GM21390 (cell line): ENCODE measurements at regions not wholly inside any gene's neighbourhood (a gene's known extent, or its start where the extent isn't known, plus 50 kb on each side); places are given as distances from the start of the nearest gene placed in this dataset.

Source experiments
- ATAC-seq: cut with Tn5 transposase; IDR thresholded peaks from one replicate; pipeline ENCODE4 v1.9.1; 2021; ENCODE audit not compliant: unreplicated experiment

- no peak for ATAC-seq
Observed at GRCh38 chr13:107289540-107289939, 721.6 kb upstream of the ARGLU1 start.

DNA sequence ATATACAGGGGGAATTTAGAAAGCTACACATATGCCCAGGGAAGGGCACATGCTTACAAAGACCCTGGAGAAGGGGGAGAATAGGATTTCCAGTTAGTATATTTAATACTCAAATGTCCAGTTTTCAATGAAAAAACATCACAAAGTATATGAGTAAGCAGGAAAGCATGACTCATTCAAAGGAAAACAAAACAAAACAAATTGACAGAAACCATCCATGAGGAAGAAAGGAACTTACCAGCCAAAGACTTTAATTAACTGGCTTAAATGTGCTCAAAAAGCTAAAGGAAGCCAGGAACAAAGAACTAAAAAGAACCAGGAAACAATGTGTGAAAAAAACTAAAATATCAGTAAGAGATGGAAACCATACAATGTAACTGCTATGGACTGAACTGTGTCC is 716.2 kb upstream of the ARGLU1 start:
- ATAC-seq = no peak

DNA sequence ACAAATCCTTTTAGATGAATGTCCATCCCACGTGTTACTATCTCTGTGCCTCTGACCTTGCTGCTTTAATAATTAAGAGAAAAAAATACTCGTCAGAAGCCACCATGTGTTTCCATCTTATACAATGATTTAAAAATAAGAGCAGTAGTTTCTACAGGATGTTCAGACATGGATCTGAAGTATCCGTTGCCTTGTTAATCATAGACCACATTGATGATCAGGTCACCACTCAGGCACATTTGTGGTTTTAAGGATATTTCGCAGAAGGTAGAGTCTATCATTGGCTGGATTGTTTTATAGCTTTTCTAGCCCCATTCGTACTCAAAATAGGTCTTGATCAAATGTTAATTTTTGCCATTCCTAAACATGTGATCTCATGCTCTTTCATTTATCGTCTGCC is 710.0 kb upstream of the ARGLU1 start:
- ATAC-seq = no peak

DNA sequence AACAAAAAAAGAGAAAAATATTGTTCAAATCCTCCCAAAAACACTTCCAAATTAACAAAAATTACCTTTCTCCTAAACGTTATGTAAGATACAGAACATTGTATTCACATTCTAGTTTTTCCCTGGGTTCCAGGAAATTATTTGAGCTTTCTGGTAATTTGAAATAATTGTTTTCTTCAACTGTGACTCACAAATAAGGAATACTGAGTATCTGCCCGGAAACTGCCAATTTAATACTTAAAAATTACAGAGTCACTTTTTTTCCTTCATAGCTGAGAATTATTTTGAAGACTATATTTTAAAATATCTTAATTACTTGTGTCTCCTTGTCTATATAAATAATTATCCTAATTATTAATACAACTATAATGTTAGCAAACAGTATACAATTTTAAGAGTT is 709.0 kb upstream of the ARGLU1 start:
- no peak for ATAC-seq

DNA sequence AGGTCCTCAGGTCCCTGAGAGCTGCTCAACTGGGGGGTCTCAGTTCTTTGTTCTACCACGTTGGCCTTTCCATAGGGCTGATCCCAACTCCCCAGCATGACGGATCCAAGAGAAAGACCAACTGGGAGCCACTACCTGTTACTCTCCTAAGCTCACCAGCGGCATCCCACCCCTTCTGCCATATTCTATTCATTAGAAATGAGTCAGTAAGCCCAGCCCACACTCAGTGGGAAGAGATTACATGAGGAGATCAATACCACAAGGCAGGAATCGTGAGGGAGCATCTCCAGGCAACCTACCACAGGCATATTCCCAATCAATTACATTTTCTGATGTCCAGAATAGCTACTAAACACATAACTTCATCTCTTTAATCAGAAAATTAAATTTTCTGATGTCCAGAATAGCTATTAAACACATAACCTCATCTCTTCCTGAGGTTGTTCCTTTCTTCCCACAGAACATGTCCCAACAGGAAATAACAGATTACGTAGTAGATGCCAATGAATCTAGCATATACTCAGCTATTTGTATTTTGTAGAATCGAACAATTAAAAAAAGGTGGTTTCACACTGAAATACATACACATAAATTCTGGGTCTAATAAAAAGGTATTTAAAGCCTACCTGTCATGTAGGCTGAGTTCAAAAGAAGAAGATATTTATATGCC is 708.1 kb upstream of the ARGLU1 start:
- no peak for ATAC-seq

GRCh38 chr13:107275312-107275711 is 707.4 kb upstream of the ARGLU1 start:
- no peak for ATAC-seq

GRCh38 chr13:107271227-107271626 is 703.3 kb upstream of the ARGLU1 start:
- ATAC-seq = no peak

DNA sequence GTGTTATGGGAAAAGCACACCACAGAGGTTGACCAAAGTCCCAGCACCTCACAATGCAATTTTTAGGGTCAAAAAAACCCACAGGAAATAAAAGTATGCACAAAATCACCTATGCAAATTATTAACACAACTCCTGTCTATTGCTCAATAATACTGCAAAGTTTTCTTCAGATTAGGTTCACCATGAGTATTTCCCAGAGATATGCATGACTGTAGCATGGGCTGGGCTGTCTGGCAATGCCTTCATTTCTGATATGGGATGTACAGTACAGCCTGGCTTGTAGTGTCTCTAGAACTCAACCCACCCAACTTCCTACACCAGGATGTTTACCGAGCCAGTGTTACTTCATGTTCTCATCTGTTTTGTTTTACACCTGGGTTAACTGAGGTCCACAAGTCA is 698.7 kb upstream of the ARGLU1 start:
- no peak for ATAC-seq

- ATAC-seq = no peak
Observed at GRCh38 chr13:107258599-107259187, 690.8 kb upstream of the ARGLU1 start.

GRCh38 chr13:107254392-107254791 is 686.5 kb upstream of the ARGLU1 start:
- ATAC-seq = no peak

- ATAC-seq = no peak
Observed at GRCh38 chr13:107252428-107252827, 684.5 kb upstream of the ARGLU1 start.

DNA sequence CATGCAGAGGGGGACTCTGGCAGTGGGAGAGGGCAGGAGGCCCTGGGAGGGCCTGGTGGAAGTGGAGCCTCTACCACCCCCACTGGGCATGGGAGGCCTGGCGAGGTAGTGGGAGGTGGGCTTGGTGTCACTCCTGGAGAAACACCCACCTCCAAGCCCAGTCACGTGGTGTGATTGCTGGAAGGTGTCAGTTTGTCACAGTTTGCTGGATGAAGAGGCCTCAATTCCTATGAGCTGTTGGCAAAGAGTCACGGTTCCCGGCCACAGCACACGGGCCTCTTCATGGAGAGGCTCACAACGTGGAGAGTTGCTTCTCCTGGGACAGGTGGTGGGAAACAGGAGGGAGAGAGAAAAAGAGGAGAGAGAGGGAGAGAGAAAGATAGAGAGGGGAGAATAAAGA is 684.1 kb upstream of the ARGLU1 start:
- ATAC-seq = no peak

- ATAC-seq = no peak
Observed at GRCh38 chr13:107251341-107251740, 683.4 kb upstream of the ARGLU1 start.

- no peak for ATAC-seq
Observed at GRCh38 chr13:107250628-107251027, 682.7 kb upstream of the ARGLU1 start.

DNA sequence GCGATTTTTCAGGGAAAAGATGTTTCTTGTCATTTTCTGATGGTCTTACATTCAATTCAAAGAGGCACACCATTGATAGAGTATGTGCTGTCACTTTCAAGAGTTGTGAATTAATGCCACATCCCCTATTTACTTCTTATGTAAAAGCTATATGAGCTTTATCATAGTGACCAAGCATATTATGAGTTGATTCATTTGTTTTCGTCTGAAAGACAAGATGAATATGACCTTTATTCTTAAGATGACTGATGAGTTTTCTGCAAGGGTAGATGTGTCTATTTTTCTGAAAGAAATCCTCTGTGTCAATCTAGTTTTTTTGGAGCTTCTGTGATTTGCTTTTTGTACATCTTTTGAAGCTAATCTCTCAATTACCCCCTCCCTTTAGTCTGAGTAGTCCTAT is 676.3 kb upstream of the ARGLU1 start:
- no peak for ATAC-seq

DNA sequence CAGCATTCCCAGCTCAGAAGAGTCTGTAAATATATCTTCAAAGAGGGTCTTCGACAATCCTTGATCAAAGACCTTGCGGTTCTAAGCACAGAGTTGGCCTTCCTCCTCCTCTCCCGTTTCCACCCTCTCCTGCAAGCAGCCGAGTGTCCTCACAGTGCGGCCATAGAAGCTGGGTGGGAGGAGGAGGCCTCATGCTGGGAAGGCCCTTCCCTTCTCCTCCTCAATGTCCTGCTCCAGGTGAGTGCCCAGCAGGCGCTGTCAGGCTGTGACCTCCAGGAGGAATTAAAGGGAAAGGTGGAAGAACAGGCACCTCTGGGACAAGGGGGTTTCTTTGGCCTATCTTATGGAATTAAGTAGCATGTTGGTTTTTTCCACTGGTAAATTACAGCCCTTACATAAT is 674.2 kb upstream of the ARGLU1 start:
- ATAC-seq = no peak

GRCh38 chr13:107241381-107241780 is 673.4 kb upstream of the ARGLU1 start:
- no peak for ATAC-seq

- no peak for ATAC-seq
Observed at GRCh38 chr13:107239213-107239612, 671.3 kb upstream of the ARGLU1 start.

- no peak for ATAC-seq
Observed at GRCh38 chr13:107238262-107238981, 670.5 kb upstream of the ARGLU1 start.

DNA sequence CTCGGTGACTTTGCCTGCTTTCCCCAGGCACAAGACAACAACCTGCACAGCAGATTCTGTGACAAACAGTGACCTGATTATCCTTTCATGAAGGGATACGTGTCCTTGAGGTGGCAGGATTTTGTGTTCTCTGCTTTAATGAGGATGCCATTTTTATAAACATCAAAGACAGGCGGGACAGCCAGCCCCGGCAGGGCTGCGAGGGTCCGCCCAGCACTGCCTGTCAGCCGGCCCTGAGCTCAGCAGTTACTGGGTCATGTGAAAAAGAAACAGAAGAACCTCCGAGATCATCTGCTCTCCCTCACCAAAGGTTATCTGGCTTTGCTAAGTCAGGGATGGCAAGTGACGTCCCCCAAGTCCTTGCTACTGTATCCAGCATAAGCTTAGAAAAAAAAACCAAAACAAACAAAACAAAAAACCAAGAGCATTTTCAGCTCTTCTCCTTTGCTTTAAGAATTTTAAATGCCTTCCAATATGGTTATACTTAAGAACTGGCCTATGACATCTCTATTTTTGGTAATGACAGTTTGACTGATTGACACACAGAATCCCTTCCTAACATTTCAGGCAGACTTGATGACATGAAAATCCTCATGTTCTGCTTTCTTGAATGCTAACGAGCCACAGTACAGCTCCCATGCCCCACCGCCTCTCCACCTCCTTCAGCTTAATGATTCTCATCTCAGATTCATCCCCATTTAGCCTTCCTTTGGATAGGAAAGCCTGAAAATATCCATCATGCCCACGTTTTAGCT is 666.6 kb upstream of the ARGLU1 start:
- no peak for ATAC-seq

GRCh38 chr13:107233541-107233940 is 665.6 kb upstream of the ARGLU1 start:
- ATAC-seq = no peak

- ATAC-seq = no peak
Observed at GRCh38 chr13:107231944-107232343, 664.0 kb upstream of the ARGLU1 start.
